HCT116 (cell line): ENCODE measurements at regions not wholly inside any gene's neighbourhood (a gene's known extent, or its start where the extent isn't known, plus 50 kb on each side); places are given as distances from the start of the nearest gene placed in this dataset.

Experiments used
- ATAC-seq: fragments of 200-7000 bp; cut with Tn5 transposase; 2 replicates; pipeline ENCODE4 v1.9.1; 2020; ENCODE audit warnings: mild to moderate bottlenecking, moderate library complexity
- BruUV-seq: library from RNA; stranded (reverse); fragments of 400-500 nt; replicated peaks from 2 replicates; lab custom pipeline; 2021; lab: Mats Ljungman, UMichigan
- CTCF ChIA-PET: fragments of 300-600 bp; sonication (Branson Sonifier 250); formaldehyde crosslinking; loops from one replicate; lab custom pipeline; 2021; ENCODE audit warnings: antibody characterized with exemption; lab: Charles Lee
- POLR2A ChIA-PET: fragments of 300-600, 350-600 bp; sonication (Branson Sonifier 250); formaldehyde crosslinking; loops from one replicate; lab custom pipeline; 2021; ENCODE audit warnings: antibody characterized with exemption; lab: Charles Lee
- RAD21 ChIA-PET, 2 experiments: fragments of 300-600 bp; sonication (Branson Sonifier 250); formaldehyde crosslinking; loops; one replicate each; lab custom pipeline; 2023; ENCODE audit warnings: low total read pairs in 2 of 2; ENCODE audit not compliant: uncharacterized antibody in 2 of 2, unreplicated experiment in 2 of 2, low non-redundant PET in 1 of 2; lab: Charles Lee
- DNase-seq: peaks from one replicate; pipeline ENCODE4 v3.0.0-alpha.2; 2010; ENCODE audit warnings: low read depth, low spot score
- H2AFZ ChIP-seq: fragments of 200-600 bp; shearing (Covaris generic), sonication (generic); 2 replicates; pipeline ENCODE4 v1.6.1; 2017; ENCODE audit warnings: low read depth, mixed run types, mixed read lengths, antibody characterized with exemption, low read length; ENCODE audit not compliant: poor library complexity, severe bottlenecking
- H3K27ac ChIP-seq: 2 replicates; pipeline ENCODE4 v1.5.1; 2012; ENCODE audit warnings: low read depth, low read length
- H3K27me3 ChIP-seq: fragments of 200-600 bp; sonication (generic); 2 replicates; pipeline ENCODE4 v1.6.1; 2016; ENCODE audit warnings: mixed run types, low read length, mixed read lengths; ENCODE audit not compliant: insufficient read depth
- H3K36me3 ChIP-seq, 2 experiments: fragments of 200-500 bp in 1 of 2; fragments of 200-600 bp in 1 of 2; sonication (Bioruptor generic) in 1 of 2; sonication (generic) in 1 of 2; 2 replicates each; pipeline versions ENCODE4 v1.5.1 to v1.6.1; 2014 to 2016; ENCODE audit warnings: low read length in 2 of 2, inconsistent platforms in 1 of 2, mixed read lengths in 1 of 2, mixed run types in 1 of 2; ENCODE audit not compliant: insufficient read depth in 2 of 2, control insufficient read depth in 1 of 2
- H3K4me1 ChIP-seq, 2 experiments: fragments of 200-600 bp in 1 of 2; sonication (generic) in 1 of 2; 2 replicates each; pipeline versions ENCODE4 v1.5.1 to v1.6.1; 2012 to 2017; ENCODE audit warnings: low read length in 2 of 2, inconsistent platforms in 1 of 2, mild to moderate bottlenecking in 1 of 2, mixed read lengths in 1 of 2, mixed run types in 1 of 2, moderate library complexity in 1 of 2; ENCODE audit not compliant: insufficient read depth in 2 of 2, control insufficient read depth in 1 of 2
- H3K4me2 ChIP-seq: fragments of 200-600 bp; sonication (generic); 2 replicates; pipeline ENCODE4 v1.6.1; 2017; ENCODE audit warnings: mixed run types, low read length, mixed read lengths
- H3K4me3 ChIP-seq, 2 experiments: fragments of 200-600 bp in 1 of 2; sonication (generic) in 1 of 2; replicated peaks in 1 of 2; 2 replicates each; pipeline ENCODE4 v1.5.1; 2011 to 2016; ENCODE audit warnings: low read length in 2 of 2, control low read depth in 1 of 2, low read depth in 1 of 2, mild to moderate bottlenecking in 1 of 2, mixed read lengths in 1 of 2, mixed run types in 1 of 2
- H3K79me2 ChIP-seq: fragments of 200-600 bp; sonication (generic); 2 replicates; pipeline ENCODE4 v1.6.1; 2017; ENCODE audit warnings: mild to moderate bottlenecking, mixed run types, low read length, moderate library complexity, mixed read lengths; ENCODE audit not compliant: insufficient read depth
- H3K9ac ChIP-seq: fragments of 200-600 bp; sonication (generic); 2 replicates; pipeline ENCODE4 v1.6.1; 2016; ENCODE audit warnings: low read length, mixed read lengths
- H3K9me2 ChIP-seq: fragments of 200-600 bp; sonication (generic), shearing (Covaris generic); 2 replicates; pipeline ENCODE4 v1.6.1; 2017; ENCODE audit warnings: mixed run types, mild to moderate bottlenecking, moderate library complexity; ENCODE audit not compliant: insufficient read depth
- H3K9me3 ChIP-seq, 2 experiments: fragments of 200-500 bp in 1 of 2; fragments of 200-600 bp in 1 of 2; sonication (Bioruptor generic) in 1 of 2; sonication (generic) in 1 of 2; 2 replicates each; pipeline ENCODE4 v1.6.1; 2014 to 2017; ENCODE audit warnings: low read length in 2 of 2, mixed read lengths in 2 of 2, inconsistent platforms in 1 of 2, low read depth in 1 of 2, mild to moderate bottlenecking in 1 of 2, mixed run types in 1 of 2, moderate library complexity in 1 of 2; ENCODE audit not compliant: control insufficient read depth in 1 of 2, insufficient read depth in 1 of 2
- H4K20me1 ChIP-seq: fragments of 200-600 bp; sonication (generic), shearing (Covaris generic); 2 replicates; pipeline ENCODE4 v1.6.1; 2017; ENCODE audit warnings: mixed run types, mild to moderate bottlenecking, moderate library complexity; ENCODE audit not compliant: insufficient read depth
- CBX3 ChIP-seq: IDR thresholded peaks from 2 replicates; pipeline ENCODE4 v1.6.1; 2012; ENCODE audit warnings: low read depth
- CEBPB ChIP-seq: IDR thresholded peaks from 2 replicates; pipeline ENCODE4 v1.6.1; 2012; ENCODE audit warnings: low read depth
- EGR1 ChIP-seq: IDR thresholded peaks from 2 replicates; pipeline ENCODE4 v1.6.1; 2012; ENCODE audit warnings: low read depth
- ELF1 ChIP-seq: IDR thresholded peaks from 2 replicates; pipeline ENCODE4 v1.6.1; 2012; ENCODE audit warnings: low read depth, borderline replicate concordance
- EZH2 ChIP-seq: fragments of 200-600 bp; sonication (generic); IDR thresholded peaks from 2 replicates; pipeline ENCODE4 v1.6.1; 2017; ENCODE audit warnings: antibody characterized with exemption, mixed run types
- EZH2phosphoT487 ChIP-seq: fragments of 200-600 bp; IDR thresholded peaks from 2 replicates; pipeline ENCODE4 v1.6.1; 2018; ENCODE audit warnings: antibody characterized with exemption, borderline replicate concordance
- FOSL1 ChIP-seq: IDR thresholded peaks from 2 replicates; pipeline ENCODE4 v1.6.1; 2012; ENCODE audit warnings: low read depth
- JUND ChIP-seq: IDR thresholded peaks from 2 replicates; pipeline ENCODE4 v1.6.1; 2012
- POLR2A ChIP-seq: IDR thresholded peaks from 2 replicates; pipeline ENCODE4 v1.7.0; 2011; ENCODE audit warnings: borderline replicate concordance; ENCODE audit not compliant: insufficient read depth, insufficient read length; ENCODE audit errors: extremely low read depth
- POLR2AphosphoS5 ChIP-seq: IDR thresholded peaks from 2 replicates; pipeline ENCODE4 v1.6.1; 2011; ENCODE audit warnings: mild to moderate bottlenecking, low read depth, low read length, moderate library complexity
- RAD21 ChIP-seq: IDR thresholded peaks from 2 replicates; pipeline ENCODE4 v1.6.1; 2012; ENCODE audit warnings: low read depth, mild to moderate bottlenecking
- SIN3A ChIP-seq: IDR thresholded peaks from 2 replicates; pipeline ENCODE4 v1.6.1; 2012; ENCODE audit warnings: low read depth
- SRF ChIP-seq: IDR thresholded peaks from 2 replicates; pipeline ENCODE4 v1.6.1; 2012; ENCODE audit warnings: low read depth
- TCF7L2 ChIP-seq: IDR thresholded peaks from 2 replicates; pipeline ENCODE4 v1.7.0; 2011; ENCODE audit warnings: borderline replicate concordance, inconsistent platforms; ENCODE audit not compliant: insufficient read depth, insufficient read length; ENCODE audit errors: extremely low read depth
- YY1 ChIP-seq: IDR thresholded peaks from 2 replicates; pipeline ENCODE4 v1.6.1; 2011; ENCODE audit warnings: low read length, low read depth, moderate library complexity, mild to moderate bottlenecking; ENCODE audit not compliant: insufficient replicate concordance; ENCODE audit errors: extremely low read depth
- ZFX ChIP-seq: fragments of 450-650 bp; IDR thresholded peaks from 2 replicates; pipeline ENCODE4 v1.6.1; 2017
- ZNF274 ChIP-seq: fragments of 200-500 bp; sonication (Bioruptor generic); IDR thresholded peaks from 2 replicates; pipeline ENCODE4 v1.6.1; 2014; ENCODE audit warnings: mild to moderate bottlenecking, low read depth, low read length, inconsistent platforms
- intact Hi-C: fragments of 100-400 bp; cut with micrococcal nuclease; formaldehyde crosslinking; loops from 2 replicates; pipeline ENCODE4 v1.10.0; 2022
- TF ChIP-seq, protein P1 (sequence below): IDR thresholded peaks from 2 replicates; pipeline ENCODE4 v1.6.1; 2012
- TF ChIP-seq, protein P2 (sequence below): IDR thresholded peaks from 2 replicates; pipeline ENCODE4 v1.6.1; 2011; ENCODE audit warnings: mild to moderate bottlenecking, low read length, moderate library complexity; ENCODE audit not compliant: insufficient replicate concordance; ENCODE audit errors: extremely low read depth

DNA sequence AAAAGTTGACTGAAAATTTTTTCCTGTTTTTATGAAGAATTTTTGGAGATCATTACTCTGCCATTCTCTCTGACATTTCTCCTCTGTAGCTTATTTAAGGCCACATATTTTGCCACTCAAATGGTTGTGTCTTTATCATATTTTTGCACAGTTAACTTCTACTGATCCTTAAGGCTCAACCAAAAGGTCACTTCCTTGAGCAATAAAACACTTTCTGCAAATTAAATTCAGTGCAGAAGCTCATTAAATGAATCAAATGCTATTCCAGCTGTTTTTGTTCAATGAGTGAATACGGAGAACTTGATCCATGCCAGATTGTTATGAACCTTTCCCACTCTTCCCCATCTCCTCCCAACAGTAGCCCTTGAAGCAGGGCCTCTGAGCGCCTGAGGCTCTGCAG lies 93.8 kb upstream of the EPB41L4A start:
- no peak overlapping the region for H3K4me2 ChIP-seq
- H3K9me2 ChIP-seq, result no peaks in the 10 kb centered on the region
- no peaks in the 10 kb centered on the region for H3K79me2 ChIP-seq
- TF ChIP-seq ZFX (no peak), YY1 (no peak), TCF7L2 (no peak), JUND (no peak), RAD21 (no peak), ZNF274 (no peak), EZH2phosphoT487 (no peak)
- TF ChIP-seq, protein P1, sequence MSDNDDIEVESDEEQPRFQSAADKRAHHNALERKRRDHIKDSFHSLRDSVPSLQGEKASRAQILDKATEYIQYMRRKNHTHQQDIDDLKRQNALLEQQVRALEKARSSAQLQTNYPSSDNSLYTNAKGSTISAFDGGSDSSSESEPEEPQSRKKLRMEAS, result no peak
- H3K9ac ChIP-seq, result no peak overlapping the region
- no peaks in the 10 kb centered on the region for H3K4me1 ChIP-seq
- intact Hi-C loops, result no loop called here
- no peaks in the 10 kb centered on the region for H3K36me3 ChIP-seq
- H3K4me3 ChIP-seq, result no peak overlapping the region
- no peaks in the 10 kb centered on the region for H4K20me1 ChIP-seq
- RAD21 ChIA-PET, result no interaction called here
- no peaks in the 10 kb centered on the region for H3K9me3 ChIP-seq
- H3K27me3 ChIP-seq, result no peaks in the 10 kb centered on the region
- H3K27ac ChIP-seq, result no peak overlapping the region
- CTCF ChIA-PET, result interaction anchor here (1.0 to 1.3 kb wide), 2 partner anchors 20 to 21 kb away, joined by 3 to 5 read pairs; no protein-coding TSS in a partner anchor
- no peak for DNase-seq
- no TSS peak for BruUV-seq
- H2AFZ ChIP-seq, result no peak overlapping the region
- POLR2A ChIA-PET, result no interaction called here
- ATAC-seq, result no peak

DNA sequence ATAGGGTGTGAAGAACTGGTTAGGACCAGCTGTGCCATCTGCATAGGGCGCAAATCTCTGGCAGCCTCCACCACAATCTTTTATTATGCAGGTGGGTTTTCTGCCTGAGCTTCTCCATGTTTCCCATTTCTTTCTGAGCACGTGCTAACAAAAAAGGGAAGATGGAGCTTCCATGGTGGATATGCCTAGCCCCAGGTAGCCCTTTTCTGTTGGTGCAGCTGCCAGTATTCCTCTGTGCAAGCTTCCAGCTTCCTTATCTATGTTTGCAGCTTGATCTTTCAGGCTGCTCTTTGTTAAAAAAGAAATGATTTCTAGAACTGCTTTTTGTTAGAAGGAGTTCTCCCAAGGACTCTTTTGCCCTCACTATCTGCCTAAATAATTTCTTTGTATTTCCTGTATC lies 95.0 kb upstream of the EPB41L4A start:
- Histone ChIP-seq H3K4me1 (no peaks in the 10 kb centered on the region), H3K27me3 (no peaks in the 10 kb centered on the region), H3K4me2 (no peak overlapping the region), H3K27ac (no peak overlapping the region), H3K9me2 (no peaks in the 10 kb centered on the region), H3K9me3 (no peaks in the 10 kb centered on the region), H3K79me2 (no peaks in the 10 kb centered on the region), H3K9ac (no peak overlapping the region)
- BruUV-seq, result no TSS peak
- POLR2A ChIA-PET, result no interaction called here
- no peak for ATAC-seq
- TF ChIP-seq POLR2A (no peak), CBX3 (no peak), ZFX (no peak), JUND (no peak), ZNF274 (no peak), TCF7L2 (no peak), ELF1 (no peak), FOSL1 (no peak), YY1 (no peak), EGR1 (no peak), SRF (no peak), EZH2 (no peak), CEBPB (no peak), SIN3A (no peak), POLR2AphosphoS5 (no peak)
- TF ChIP-seq, protein P2, sequence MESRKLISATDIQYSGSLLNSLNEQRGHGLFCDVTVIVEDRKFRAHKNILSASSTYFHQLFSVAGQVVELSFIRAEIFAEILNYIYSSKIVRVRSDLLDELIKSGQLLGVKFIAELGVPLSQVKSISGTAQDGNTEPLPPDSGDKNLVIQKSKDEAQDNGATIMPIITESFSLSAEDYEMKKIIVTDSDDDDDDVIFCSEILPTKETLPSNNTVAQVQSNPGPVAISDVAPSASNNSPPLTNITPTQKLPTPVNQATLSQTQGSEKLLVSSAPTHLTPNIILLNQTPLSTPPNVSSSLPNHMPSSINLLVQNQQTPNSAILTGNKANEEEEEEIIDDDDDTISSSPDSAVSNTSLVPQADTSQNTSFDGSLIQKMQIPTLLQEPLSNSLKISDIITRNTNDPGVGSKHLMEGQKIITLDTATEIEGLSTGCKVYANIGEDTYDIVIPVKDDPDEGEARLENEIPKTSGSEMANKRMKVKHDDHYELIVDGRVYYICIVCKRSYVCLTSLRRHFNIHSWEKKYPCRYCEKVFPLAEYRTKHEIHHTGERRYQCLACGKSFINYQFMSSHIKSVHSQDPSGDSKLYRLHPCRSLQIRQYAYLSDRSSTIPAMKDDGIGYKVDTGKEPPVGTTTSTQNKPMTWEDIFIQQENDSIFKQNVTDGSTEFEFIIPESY, result no peak
- TF ChIP-seq, all 23 proteins: peak for 0
- no peak overlapping the region for H3K4me3 ChIP-seq
- no peaks in the 10 kb centered on the region for H4K20me1 ChIP-seq
- intact Hi-C loops, result no loop called here
- ChIA-PET CTCF (interaction anchor here (1.3 kb wide), 1 partner anchor 22 kb away, joined by 5 read pairs; no protein-coding TSS in a partner anchor), RAD21 (no interaction called here)
- no peaks in the 10 kb centered on the region for H3K36me3 ChIP-seq
- H2AFZ ChIP-seq, result no peak overlapping the region
- no peak for DNase-seq
